DND-41 (cell line): ENCODE measurements at regions not wholly inside any gene's neighbourhood (a gene's known extent, or its start where the extent isn't known, plus 50 kb on each side); places are given as distances from the start of the nearest gene placed in this dataset.
"Not testable (repeated sequence)": the region's sequence is repeated elsewhere in the genome, so short reads cannot be mapped to it uniquely, and the experiment has no call there.

ENCODE experiments used
- ATAC-seq: fragments of 200-7000 bp; cut with Tn5 transposase; 3 replicates; pipeline ENCODE4 v1.9.1; 2021; ENCODE audit warnings: low read depth; ENCODE audit not compliant: insufficient read depth
- DNase-seq: peaks from one replicate; pipeline ENCODE4 v3.0.0-alpha.2; 2020
- H2AFZ ChIP-seq: 2 replicates; pipeline ENCODE4 v1.6.0; 2012; ENCODE audit warnings: low read depth, low read length
- H3K27ac ChIP-seq: 2 replicates; pipeline ENCODE4 v1.5.1; 2012; ENCODE audit warnings: low read length, inconsistent platforms
- H3K27me3 ChIP-seq: fragments of 200-600 bp; sonication (generic); 2 replicates; pipeline ENCODE4 v1.6.0; 2012; ENCODE audit warnings: low read length, mild to moderate bottlenecking, inconsistent platforms; ENCODE audit not compliant: insufficient read depth, poor library complexity
- H3K36me3 ChIP-seq: 2 replicates; pipeline ENCODE4 v1.5.1; 2012; ENCODE audit warnings: low read length, inconsistent platforms; ENCODE audit not compliant: insufficient read depth
- H3K4me1 ChIP-seq: 2 replicates; pipeline ENCODE4 v1.5.1; 2012; ENCODE audit warnings: mild to moderate bottlenecking, low read length; ENCODE audit not compliant: insufficient read depth
- H3K4me2 ChIP-seq: 2 replicates; pipeline ENCODE4 v1.6.0; 2012; ENCODE audit warnings: mild to moderate bottlenecking, moderate library complexity, low read length, inconsistent platforms; ENCODE audit not compliant: insufficient read depth
- H3K4me3 ChIP-seq, 2 experiments: fragments of 200-600 bp in 1 of 2; shearing (Covaris generic) in 1 of 2; 2 replicates each; pipeline ENCODE4 v1.5.1; 2012 to 2016; ENCODE audit warnings: inconsistent platforms in 2 of 2, low read length in 2 of 2, mild to moderate bottlenecking in 2 of 2, low read depth in 1 of 2, moderate library complexity in 1 of 2
- H3K79me2 ChIP-seq: 2 replicates; pipeline ENCODE4 v1.6.0; 2012; ENCODE audit warnings: low read length, inconsistent platforms; ENCODE audit not compliant: insufficient read depth
- H3K9ac ChIP-seq: 2 replicates; pipeline ENCODE4 v1.6.0; 2012; ENCODE audit warnings: low read depth, mild to moderate bottlenecking, inconsistent platforms, low read length, moderate library complexity
- H3K9me3 ChIP-seq: 2 replicates; pipeline ENCODE4 v1.5.1; 2012; ENCODE audit warnings: low read length, moderate library complexity, mild to moderate bottlenecking, inconsistent platforms; ENCODE audit not compliant: insufficient read depth, severe bottlenecking
- H4K20me1 ChIP-seq: 2 replicates; pipeline ENCODE4 v1.6.0; 2012; ENCODE audit warnings: low read length; ENCODE audit not compliant: insufficient read depth
- CTCF ChIP-seq: IDR thresholded peaks from 2 replicates; pipeline ENCODE4 v1.5.1; 2012; ENCODE audit warnings: borderline replicate concordance, low read length, moderate library complexity, mild to moderate bottlenecking; ENCODE audit not compliant: poor library complexity, severe bottlenecking; ENCODE audit errors: extremely low read depth
- EZH2 ChIP-seq: IDR thresholded peaks from 3 replicates; pipeline ENCODE4 v1.6.1; 2012; ENCODE audit warnings: borderline replicate concordance, low read depth, mild to moderate bottlenecking, moderate library complexity, low read length, inconsistent platforms; ENCODE audit not compliant: severe bottlenecking

DNA sequence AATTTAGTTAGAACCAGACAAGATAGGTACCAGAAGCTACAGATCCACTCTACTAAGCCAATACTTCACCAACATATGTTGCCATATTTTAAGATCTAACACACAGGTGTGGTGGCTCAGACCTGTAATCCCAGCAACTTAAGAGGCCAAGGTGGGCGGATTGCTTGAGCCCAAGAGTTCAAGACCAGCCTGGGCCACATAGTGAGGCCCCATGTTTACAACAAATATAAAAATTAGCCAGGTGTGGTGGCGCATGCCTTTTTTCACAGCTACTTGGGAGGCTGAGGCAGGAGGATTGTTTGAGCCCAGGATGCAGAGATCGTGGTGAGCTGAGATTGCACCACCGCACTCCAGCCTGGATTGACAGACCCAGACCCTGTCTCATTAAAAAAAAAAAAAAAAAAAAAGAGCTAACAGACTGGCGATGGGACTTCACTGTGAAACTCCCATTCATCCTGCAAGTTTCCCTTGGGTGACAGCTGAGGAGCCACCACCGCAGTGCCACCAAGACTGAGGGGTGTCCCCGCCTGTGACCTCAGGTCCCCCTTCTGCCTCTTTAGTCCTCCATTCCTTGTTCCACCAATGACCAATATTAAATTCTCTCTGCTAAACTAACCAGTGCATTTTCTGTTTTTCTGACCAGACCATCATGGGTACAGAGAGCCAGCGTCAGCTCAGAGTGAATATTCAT, 163.3 kb downstream of the OR4M2 start:
- Histone ChIP-seq H2AFZ (no peak overlapping the region), H3K27me3 (no peaks in the 10 kb centered on the region), H3K36me3 (no peaks in the 10 kb centered on the region), H3K4me2 (no peak overlapping the region), H3K4me3 (no peak overlapping the region), H3K4me1 (peaks cover 10% of the 10 kb centered on the region), H4K20me1 (no peaks in the 10 kb centered on the region), H3K27ac (no peak overlapping the region), H3K79me2 (no peaks in the 10 kb centered on the region), H3K9me3 (no peaks in the 10 kb centered on the region), H3K9ac (no peak overlapping the region)
- DNase-seq (no peak), ATAC-seq (no peak)
- TF ChIP-seq EZH2 (no peak), CTCF (no peak)

GRCh38 chr15:22249511-22249910, 169.2 kb downstream of the OR4M2 start:
- DNase-seq, H3K36me3 ChIP-seq, H3K9ac ChIP-seq, ATAC-seq, H3K27me3 ChIP-seq, H3K79me2 ChIP-seq, H3K27ac ChIP-seq, H3K9me3 ChIP-seq, H4K20me1 ChIP-seq, H3K4me2 ChIP-seq, H3K4me3 ChIP-seq, H2AFZ ChIP-seq: not testable (repeated sequence)
- H3K4me1 ChIP-seq: peaks cover 10% of the 10 kb centered on the region

GRCh38 chr15:22250501-22251290, 170.4 kb downstream of the OR4M2 start:
- not testable (repeated sequence) for H3K79me2 ChIP-seq, H3K9ac ChIP-seq, H3K4me2 ChIP-seq, ATAC-seq, H2AFZ ChIP-seq, H3K36me3 ChIP-seq, H3K27ac ChIP-seq, H3K27me3 ChIP-seq, H4K20me1 ChIP-seq, H3K4me3 ChIP-seq, H3K9me3 ChIP-seq, DNase-seq
- peaks cover 10% of the 10 kb centered on the region for H3K4me1 ChIP-seq

- no peaks in the 10 kb centered on the region for H3K27me3 ChIP-seq
- H3K36me3 ChIP-seq: no peaks in the 10 kb centered on the region
- H3K27ac ChIP-seq: no peak overlapping the region
- H2AFZ ChIP-seq: no peak overlapping the region
- H3K4me2 ChIP-seq: no peak overlapping the region
- no peaks in the 10 kb centered on the region for H3K79me2 ChIP-seq
- no peak overlapping the region for H3K9ac ChIP-seq
- H3K9me3 ChIP-seq: no peaks in the 10 kb centered on the region
- peaks cover 10% of the 10 kb centered on the region for H3K4me1 ChIP-seq
- H4K20me1 ChIP-seq: no peaks in the 10 kb centered on the region
- ATAC-seq (no peak), DNase-seq (no peak)
- no peak overlapping the region for H3K4me3 ChIP-seq
- TF ChIP-seq EZH2 (no peak), CTCF (no peak)
Measured at GRCh38 chr15:22251422-22251821, 171.1 kb downstream of the OR4M2 start.

GRCh38 chr15:22252047-22252446, 171.7 kb downstream of the OR4M2 start:
- H3K36me3 ChIP-seq, H3K27ac ChIP-seq: not testable (repeated sequence)

DNA sequence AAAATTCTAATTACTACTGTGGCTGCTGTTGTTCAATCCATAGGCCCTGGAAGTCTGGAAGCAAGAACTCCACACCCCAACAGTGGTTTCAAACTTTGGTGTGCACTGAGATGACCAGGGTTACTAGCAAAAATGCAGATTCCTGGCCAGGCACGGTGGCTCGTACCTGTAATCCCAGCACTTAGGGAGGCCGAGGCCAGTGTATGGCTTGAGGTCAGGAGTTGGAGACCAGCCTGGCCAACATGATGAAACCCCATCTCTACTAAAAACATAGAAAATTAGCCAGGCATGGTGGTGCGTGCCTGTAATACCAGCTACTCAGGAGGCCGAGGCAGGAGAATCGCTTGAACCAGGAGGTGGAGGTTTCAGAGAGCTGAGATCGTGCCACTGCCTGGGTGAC, 172.2 kb downstream of the OR4M2 start:
- not testable (repeated sequence) for ATAC-seq, H3K4me1 ChIP-seq, H2AFZ ChIP-seq, H3K9ac ChIP-seq, DNase-seq, H4K20me1 ChIP-seq, H3K27me3 ChIP-seq, H3K79me2 ChIP-seq, H3K4me3 ChIP-seq, H3K27ac ChIP-seq, H3K4me2 ChIP-seq, H3K36me3 ChIP-seq, H3K9me3 ChIP-seq

More at GRCh38 chr15:22252047-22252446, 171.7 kb downstream of the OR4M2 start:
- not testable (repeated sequence) for H4K20me1 ChIP-seq, H3K9me3 ChIP-seq, H3K4me3 ChIP-seq, H3K27me3 ChIP-seq, H3K79me2 ChIP-seq, H3K9ac ChIP-seq, H3K4me2 ChIP-seq, H2AFZ ChIP-seq, H3K4me1 ChIP-seq, ATAC-seq, DNase-seq
